Hepatocyte (in vitro differentiated cells): ENCODE measurements at regions not wholly inside any gene's neighbourhood (a gene's known extent, or its start where the extent isn't known, plus 50 kb on each side); places are given as distances from the start of the nearest gene placed in this dataset.

Experiments used
- CTCF ChIP-seq: fragments of 200-600 bp; sonication (generic); IDR thresholded peaks from 2 replicates; pipeline ENCODE4 v1.5.1; 2016; ENCODE audit warnings: antibody characterized with exemption, mild to moderate bottlenecking; ENCODE audit not compliant: poor library complexity
- EZH2 ChIP-seq: fragments of 200-600 bp; sonication (generic); IDR thresholded peaks from 2 replicates; pipeline ENCODE4 v1.6.1; 2016; ENCODE audit warnings: antibody characterized with exemption, mild to moderate bottlenecking, borderline replicate concordance
- EZH2phosphoT487 ChIP-seq: fragments of 200-600 bp; sonication (generic); IDR thresholded peaks from one replicate; pipeline ENCODE4 v1.6.1; 2018; ENCODE audit warnings: antibody characterized with exemption, mild to moderate bottlenecking, low read depth, moderate library complexity; ENCODE audit not compliant: unreplicated experiment, severe bottlenecking

GRCh38 chr2:139403948-139404347 lies 623.8 kb upstream of the NXPH2 start:
- no peak for TF ChIP-seq CTCF
- no peak for TF ChIP-seq EZH2
- TF ChIP-seq EZH2phosphoT487: no peak
